HEK293 (cell line): ENCODE measurements at regions not wholly inside any gene's neighbourhood (a gene's known extent, or its start where the extent isn't known, plus 50 kb on each side); places are given as distances from the start of the nearest gene placed in this dataset.

ENCODE experiments used
- CTCF ChIP-seq: fragments of 450-650 bp; formaldehyde crosslinking; IDR thresholded peaks from 2 replicates; pipeline ENCODE4 v1.5.1; 2016; ENCODE audit warnings: missing biosample characterization, missing genetic modification characterization
- EGR2 ChIP-seq: fragments of 450-650 bp; formaldehyde crosslinking; IDR thresholded peaks from 2 replicates; pipeline ENCODE4 v1.5.1; 2016; ENCODE audit warnings: low read depth, missing biosample characterization, missing genetic modification characterization
- HOXA7 ChIP-seq: sonication (generic); formaldehyde crosslinking; IDR thresholded peaks from 2 replicates; pipeline ENCODE4 v1.8.1; 2022; ENCODE audit warnings: missing genetic modification reagents, borderline replicate concordance
- KLF16 ChIP-seq: fragments of 450-650 bp; formaldehyde crosslinking; IDR thresholded peaks from 2 replicates; pipeline ENCODE4 v1.5.1; 2017; ENCODE audit warnings: missing biosample characterization, missing genetic modification characterization
- PRDM6 ChIP-seq: fragments of 450-650 bp; formaldehyde crosslinking; IDR thresholded peaks from 2 replicates; pipeline ENCODE4 v1.5.1; 2017; ENCODE audit warnings: missing biosample characterization, missing genetic modification characterization
- ZNF148 ChIP-seq: fragments of 450-650 bp; formaldehyde crosslinking; IDR thresholded peaks from 2 replicates; pipeline ENCODE4 v1.5.0; 2017; ENCODE audit warnings: missing biosample characterization, missing genetic modification characterization, borderline replicate concordance
- ZNF24 ChIP-seq: fragments of 450-650 bp; formaldehyde crosslinking; IDR thresholded peaks from 2 replicates; pipeline ENCODE4 v1.5.1; 2016; ENCODE audit warnings: missing biosample characterization, missing genetic modification characterization
- ZNF274 ChIP-seq, 2 experiments: fragments of 200-500 bp in 1 of 2; fragments of 450-650 bp in 1 of 2; sonication (Bioruptor generic) in 1 of 2; formaldehyde crosslinking in 1 of 2; IDR thresholded peaks; 2 replicates each; pipeline versions ENCODE4 v1.5.1 to v1.6.1; 2014 to 2016; ENCODE audit warnings: borderline replicate concordance in 1 of 2, inconsistent platforms in 1 of 2, low read length in 1 of 2, missing biosample characterization in 1 of 2, missing genetic modification characterization in 1 of 2
- ZNF324 ChIP-seq: fragments of 450-650 bp; formaldehyde crosslinking; IDR thresholded peaks from 2 replicates; pipeline ENCODE4 v1.5.1; 2016; ENCODE audit warnings: missing biosample characterization, missing genetic modification characterization

GRCh38 chr3:145370870-145371269 lies 790.1 kb downstream of the PLOD2 start:
- TF ChIP-seq ZNF148 (tag by site-specific recombination) (no peak), ZNF24 (no peak), HOXA7 (CRISPR knock-in tag) (no peak), KLF16 (tag by site-specific recombination) (no peak), CTCF (tag by site-specific recombination) (no peak), ZNF324 (tag by site-specific recombination) (no peak), PRDM6 (tag by site-specific recombination) (no peak), ZNF274 (IDR thresholded peaks at IDR 0.05; ENCODE audit: low read length) (no peak), ZNF274 (tag by site-specific recombination; IDR thresholded peaks at IDR 0.05; ENCODE audit: borderline replicate concordance) (no peak), EGR2 (tag by site-specific recombination) (no peak)
